HL-60/S4 treated with phorbol 12-myristate 13-acetate at 8.2 ng/mL for 4 days and 3 days (cell line): ENCODE measurements at regions not wholly inside any gene's neighbourhood (a gene's known extent, or its start where the extent isn't known, plus 50 kb on each side); places are given as distances from the start of the nearest gene placed in this dataset.
"Not testable (repeated sequence)": the region's sequence is repeated elsewhere in the genome, so short reads cannot be mapped to it uniquely, and the experiment has no call there.

ENCODE experiments used
- in situ Hi-C: fragments of 300-500 bp; cut with MboI; formaldehyde crosslinking; loops from 2 replicates; pipeline ENCODE4 v1.15.0; 2022; ENCODE audit warnings: low sequenced_read_pairs

GRCh38 chr14:106474261-106475028 is 948.1 kb downstream of the TMEM121 start:
- in situ Hi-C loops: not testable (repeated sequence)

DNA sequence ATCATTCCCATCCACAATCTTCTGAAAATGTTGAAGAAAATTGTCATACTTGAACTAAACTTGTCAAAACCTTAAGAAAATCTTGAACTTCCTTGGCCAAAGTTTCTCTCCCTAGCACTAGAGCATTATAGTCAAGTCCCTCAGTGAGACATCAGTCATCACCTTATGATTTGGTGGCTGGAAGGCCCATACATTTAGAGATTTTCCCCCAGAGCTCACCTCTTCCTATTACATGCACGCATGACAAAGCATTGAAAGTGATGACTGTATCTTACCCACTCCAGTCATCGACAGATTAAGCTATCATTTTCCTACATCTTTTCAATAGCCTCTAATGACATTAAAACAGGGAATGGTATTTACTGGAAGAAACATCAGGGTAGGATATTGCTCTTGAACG is 948.8 kb downstream of the TMEM121 start:
- in situ Hi-C loops: not testable (repeated sequence)

- in situ Hi-C loops: not testable (repeated sequence)
Observed at GRCh38 chr14:106477600-106477999, 951.2 kb downstream of the TMEM121 start.

DNA sequence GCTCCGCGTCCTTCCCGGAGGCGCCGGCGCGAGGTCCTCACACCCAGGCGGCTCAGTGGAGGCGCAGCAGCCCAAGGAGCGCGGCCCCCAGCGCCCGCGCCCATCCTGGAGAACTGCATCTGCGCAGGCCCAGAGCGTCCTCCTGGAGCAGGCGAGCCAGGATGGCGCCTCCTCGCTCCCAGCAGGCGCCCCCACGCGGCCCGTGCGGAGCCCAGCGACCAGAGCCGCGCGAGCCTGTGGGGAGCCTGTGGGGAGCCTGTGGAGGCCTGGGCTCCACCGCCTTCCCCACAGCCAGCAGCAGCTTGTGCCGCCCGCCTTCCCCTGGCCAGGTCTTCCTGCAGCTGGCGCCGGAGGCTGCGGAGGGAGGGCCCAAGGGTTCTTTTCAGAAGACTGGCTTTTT is 953.9 kb downstream of the TMEM121 start:
- in situ Hi-C loops: not testable (repeated sequence)

DNA sequence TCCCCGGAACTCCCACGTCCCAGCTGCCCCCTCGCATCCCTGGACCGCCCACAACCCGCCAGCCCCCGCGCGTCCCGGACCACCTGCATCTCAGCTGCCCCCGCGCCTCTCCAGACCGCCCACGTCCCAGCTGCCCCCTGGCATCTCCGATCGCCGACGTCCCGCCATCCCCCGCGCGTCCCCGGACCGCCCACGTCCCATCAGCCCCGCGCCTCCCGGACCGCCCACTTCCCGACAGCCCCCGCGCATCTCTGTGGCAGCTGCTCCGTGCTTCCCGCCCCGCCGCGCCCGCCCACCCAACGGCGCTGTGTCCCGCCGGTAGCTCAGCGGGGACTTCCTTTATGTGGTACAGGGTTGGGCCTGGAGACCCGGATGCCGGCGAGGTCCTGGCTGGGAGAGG is 955.8 kb downstream of the TMEM121 start:
- in situ Hi-C loops: not testable (repeated sequence)

- in situ Hi-C loops: no loop called here
Observed at GRCh38 chr14:106487600-106487999, 961.2 kb downstream of the TMEM121 start.

DNA sequence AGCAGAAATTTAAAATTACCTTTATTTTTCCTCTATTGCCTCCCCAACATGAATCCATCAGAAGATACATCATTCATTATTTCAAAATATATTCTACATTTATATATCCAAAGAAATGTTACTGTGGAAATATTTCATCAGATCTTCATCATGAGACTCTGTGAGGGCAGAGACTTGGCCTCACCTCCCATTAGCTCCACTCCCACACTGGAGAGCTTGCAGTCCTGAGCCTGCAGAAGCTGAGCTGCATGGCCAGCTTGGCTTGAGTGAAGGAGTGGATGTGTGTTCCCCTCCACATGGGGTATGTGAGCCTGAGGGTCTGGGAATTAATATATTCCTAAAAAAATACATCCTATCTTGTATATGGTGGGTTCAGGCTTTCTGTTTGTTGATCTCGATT is 961.9 kb downstream of the TMEM121 start:
- in situ Hi-C loops: no loop called here

- in situ Hi-C loops: no loop called here
Observed at GRCh38 chr14:106489112-106489881, 962.9 kb downstream of the TMEM121 start.

GRCh38 chr14:106490442-106490841 is 964.1 kb downstream of the TMEM121 start:
- in situ Hi-C loops: no loop called here

GRCh38 chr14:106491851-106492250 is 965.5 kb downstream of the TMEM121 start:
- in situ Hi-C loops: no loop called here

DNA sequence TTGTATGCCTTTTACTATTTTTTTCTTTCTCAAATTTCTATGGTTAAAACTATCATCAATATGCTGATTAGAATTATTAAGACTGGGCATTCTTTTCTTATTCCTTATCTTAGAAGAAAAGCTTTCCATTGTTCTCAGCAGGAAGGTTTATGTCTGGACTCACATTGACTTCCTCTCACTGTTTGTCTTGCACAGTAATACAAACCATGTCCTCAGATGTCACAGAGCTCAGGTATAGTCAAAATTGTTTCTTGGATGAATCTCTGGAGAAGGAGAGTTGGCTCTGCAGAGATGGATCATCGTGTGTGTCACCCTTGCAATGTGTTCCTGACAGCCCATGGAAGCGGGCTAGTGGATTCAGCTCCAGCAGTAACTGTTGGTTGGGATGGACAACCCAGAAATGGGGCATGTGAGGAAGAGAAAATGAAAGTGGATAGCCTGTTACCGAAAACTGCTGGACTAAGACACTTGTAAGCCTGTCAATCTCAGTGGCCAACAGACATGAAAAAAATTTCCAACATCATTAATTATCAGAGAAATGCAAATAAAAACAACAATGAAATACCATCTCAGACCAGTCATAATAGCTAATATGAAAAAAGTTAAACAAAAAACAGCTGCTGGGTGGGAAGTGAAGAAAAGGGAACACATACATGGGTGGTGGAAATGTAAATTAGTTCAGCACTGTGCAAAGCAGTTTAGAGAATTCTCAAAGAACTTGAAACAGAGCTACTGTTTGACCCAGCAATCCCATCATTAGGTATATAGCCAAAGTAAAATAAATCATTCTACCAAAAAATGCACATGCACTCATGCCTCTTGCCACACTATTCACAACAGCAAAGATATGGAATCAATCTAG is 967.8 kb downstream of the TMEM121 start:
- in situ Hi-C loops: no loop called here

DNA sequence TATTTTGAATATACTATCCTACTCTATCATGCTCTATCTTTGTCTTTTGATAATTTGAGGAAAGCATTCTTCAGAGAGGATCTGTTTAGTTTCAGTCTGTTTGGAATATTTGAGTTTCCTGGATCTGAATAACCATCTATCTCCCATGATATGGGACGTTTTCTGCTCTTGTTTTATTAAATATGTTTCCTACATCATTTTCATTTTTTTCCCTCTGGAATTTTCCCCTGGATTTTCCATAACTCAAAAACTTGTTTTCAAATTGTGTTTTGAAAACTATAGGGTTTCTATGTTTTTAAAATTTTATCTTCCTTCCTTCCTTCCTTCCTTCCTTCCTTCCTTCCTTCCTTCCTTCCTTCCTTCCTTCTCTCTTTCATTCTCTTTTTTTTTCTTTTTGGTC is 974.2 kb downstream of the TMEM121 start:
- in situ Hi-C loops: no loop called here

- in situ Hi-C loops: no loop called here
Observed at GRCh38 chr14:106501898-106502297, 975.5 kb downstream of the TMEM121 start.

GRCh38 chr14:106505366-106505765 is 979.0 kb downstream of the TMEM121 start:
- in situ Hi-C loops: no loop called here

DNA sequence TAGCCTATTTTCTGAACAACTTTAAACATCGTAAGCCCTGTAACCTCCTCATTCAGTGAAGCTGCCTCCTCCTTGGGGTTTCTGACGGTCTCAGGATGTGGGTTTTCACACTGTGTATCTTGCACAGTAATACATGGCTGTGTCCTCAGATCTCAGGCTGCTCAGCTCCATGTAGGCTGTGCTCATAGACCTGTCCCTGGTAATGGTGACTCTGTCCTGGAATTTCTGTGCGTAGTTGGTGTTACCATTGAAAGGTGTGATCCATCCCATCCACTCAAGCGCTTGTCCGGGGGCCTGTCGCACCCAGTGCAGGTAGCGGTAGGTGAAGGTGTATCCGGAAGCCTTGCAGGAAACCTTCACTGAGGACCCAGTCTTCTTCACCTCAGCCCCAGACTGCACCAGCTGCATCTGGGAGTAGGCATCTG is 980.5 kb downstream of the TMEM121 start:
- in situ Hi-C loops: no loop called here

GRCh38 chr14:106507354-106507753 is 981.0 kb downstream of the TMEM121 start:
- in situ Hi-C loops: no loop called here

DNA sequence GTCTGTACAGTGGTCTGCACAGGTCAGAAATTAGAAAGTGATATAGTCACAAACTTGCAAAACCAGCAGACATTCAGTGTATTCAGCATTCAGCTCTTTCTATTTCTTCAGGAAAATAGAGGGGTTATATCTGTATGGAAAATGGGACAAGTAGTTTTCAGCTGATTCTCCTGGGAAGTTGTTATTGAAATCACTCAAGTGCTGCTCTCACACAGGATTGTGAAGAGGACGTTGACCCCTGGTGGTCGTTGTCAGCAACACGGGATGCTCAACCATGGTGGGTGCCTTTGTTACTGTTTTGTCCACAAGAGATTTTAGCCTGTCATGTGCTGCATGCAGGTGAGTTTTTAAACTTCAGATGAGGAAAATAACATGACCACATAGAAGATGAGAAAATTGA is 981.8 kb downstream of the TMEM121 start:
- in situ Hi-C loops: no loop called here

DNA sequence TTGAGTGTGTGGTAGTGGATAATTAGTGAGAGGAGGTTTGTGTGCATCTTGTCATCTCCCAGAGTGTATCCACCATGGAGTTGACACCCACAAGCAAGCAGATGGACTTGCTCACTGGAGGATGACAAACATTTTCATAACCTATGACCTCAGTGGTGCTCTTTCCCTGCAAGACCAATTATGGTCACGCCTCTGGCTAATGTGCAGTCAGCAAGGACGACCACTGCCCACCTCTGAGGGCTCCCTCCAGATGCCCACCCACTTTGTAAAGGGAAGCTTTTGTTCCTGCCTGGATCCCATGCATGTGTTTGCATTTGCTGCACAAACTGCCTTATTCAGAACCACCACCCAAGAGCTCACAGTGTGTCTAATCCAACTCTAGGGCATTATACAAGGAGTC is 982.8 kb downstream of the TMEM121 start:
- in situ Hi-C loops: no loop called here

- in situ Hi-C loops: no loop called here
Observed at GRCh38 chr14:106509807-106510206, 983.4 kb downstream of the TMEM121 start.

DNA sequence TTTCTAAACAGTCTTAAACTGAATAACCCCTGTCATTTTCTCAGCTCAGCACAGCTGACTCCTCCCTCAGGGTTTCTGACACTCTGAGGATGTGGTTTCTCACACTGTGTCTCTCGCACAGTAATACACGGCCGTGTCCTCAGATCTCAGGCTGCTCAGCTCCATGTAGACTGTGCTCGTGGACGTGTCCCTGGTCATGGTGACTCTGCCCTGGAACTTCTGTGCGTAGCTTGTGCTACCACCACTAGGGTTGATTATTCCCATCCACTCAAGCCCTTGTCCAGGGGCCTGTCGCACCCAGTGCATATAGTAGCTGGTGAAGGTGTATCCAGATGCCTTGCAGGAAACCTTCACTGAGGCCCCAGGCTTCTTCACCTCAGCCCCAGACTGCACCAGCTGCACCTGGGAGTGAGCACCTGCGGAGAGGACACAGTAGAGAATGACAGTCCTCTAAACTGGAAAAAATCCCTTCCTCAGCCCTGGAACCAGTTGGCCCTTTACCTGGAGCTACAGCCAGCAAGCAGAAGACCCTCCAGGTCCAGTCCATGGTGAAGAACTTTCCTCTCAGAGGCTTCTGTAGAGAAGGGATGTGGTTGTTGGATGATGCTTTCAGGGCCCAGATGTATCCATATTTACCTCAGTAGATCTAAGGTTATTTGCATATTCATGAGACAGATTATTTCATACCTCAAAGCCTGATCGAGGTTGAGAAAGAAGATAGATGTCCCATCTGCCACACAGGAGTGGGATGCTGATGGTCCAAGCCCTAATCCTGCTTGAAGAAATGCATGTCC is 984.8 kb downstream of the TMEM121 start:
- in situ Hi-C loops: no loop called here

DNA sequence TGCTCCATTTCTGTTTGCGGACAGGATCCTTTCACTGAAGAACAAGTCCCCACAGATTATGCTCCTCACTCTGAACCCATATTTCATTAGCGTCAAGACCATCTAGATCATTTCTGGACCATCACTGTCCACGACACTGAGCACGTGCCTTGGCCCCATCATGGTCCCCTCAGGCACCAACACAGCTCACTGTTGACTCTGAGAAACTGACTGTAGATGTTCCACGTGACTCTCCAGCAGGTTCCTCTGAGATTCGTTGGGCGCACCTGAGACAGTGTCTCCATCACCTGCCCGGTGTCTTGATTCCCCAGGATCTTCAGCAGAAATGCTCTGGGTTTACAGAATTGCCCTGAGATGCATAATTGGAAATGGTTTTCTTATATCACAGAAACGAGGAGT is 985.4 kb downstream of the TMEM121 start:
- in situ Hi-C loops: no loop called here
